ENCODE measurements at regions not wholly inside any gene's neighbourhood (a gene's known extent, or its start where the extent isn't known, plus 50 kb on each side); places are given as distances from the start of the nearest gene placed in this dataset.
"Not testable (repeated sequence)": the region's sequence is repeated elsewhere in the genome, so short reads cannot be mapped to it uniquely, and the experiment has no call there.

GRCh38 chr20:5386846-5387245, 70.1 kb upstream of the PROKR2 start:
- not testable (repeated sequence) for DNase-seq (ENCODE audit: low spot score)

GRCh38 chr20:5381527-5381926, 64.8 kb upstream of the PROKR2 start:
- not testable (repeated sequence) for DNase-seq (ENCODE audit: low spot score)

- DNase-seq (ENCODE audit: low spot score) = no peak
Measured at GRCh38 chr20:5377484-5377883, 60.7 kb upstream of the PROKR2 start.

GRCh38 chr20:5376228-5376627, 59.5 kb upstream of the PROKR2 start:
- no peak for DNase-seq (ENCODE audit: low spot score)

GRCh38 chr20:5374171-5374570, 57.4 kb upstream of the PROKR2 start:
- no peak for DNase-seq (ENCODE audit: low spot score)

- no peak for DNase-seq (ENCODE audit: low spot score)
Measured at GRCh38 chr20:5372371-5372770, 55.6 kb upstream of the PROKR2 start.

- DNase-seq (ENCODE audit: low spot score) = no peak
Measured at GRCh38 chr20:5369629-5370028, 52.9 kb upstream of the PROKR2 start.

Measured in hepatic stellate cell (primary cell).